IMR-90 (cell line): ENCODE measurements at regions not wholly inside any gene's neighbourhood (a gene's known extent, or its start where the extent isn't known, plus 50 kb on each side); places are given as distances from the start of the nearest gene placed in this dataset.

Experiments used
- ATAC-seq: fragments of 200-7000 bp; cut with Tn5 transposase; 2 replicates; pipeline ENCODE4 v1.9.1; 2020; ENCODE audit warnings: low read depth, mild to moderate bottlenecking, moderate library complexity
- BruUV-seq: library from RNA; stranded (reverse); fragments of 400-500 nt; replicated peaks from 2 replicates; lab custom pipeline; 2021; lab: Mats Ljungman, UMichigan
- CTCF ChIA-PET: fragments of 300-600 bp; formaldehyde crosslinking; extraction: SDS; loops from one replicate; lab custom pipeline; 2021; ENCODE audit warnings: antibody characterized with exemption; lab: Yijun Ruan, JAX
- POLR2A ChIA-PET: fragments of 300-600 bp; sonication (Branson Sonifier 250); formaldehyde crosslinking; loops from one replicate; lab custom pipeline; 2022; ENCODE audit warnings: antibody characterized with exemption; ENCODE audit not compliant: unreplicated experiment; lab: Charles Lee
- DNase-seq: peaks from one replicate; pipeline ENCODE4 v3.0.0; 2013
- H2AFZ ChIP-seq: replicated peaks from 2 replicates; pipeline ENCODE3; 2013; ENCODE audit warnings: low read length, mild to moderate bottlenecking; ENCODE audit not compliant: poor library complexity
- H2AK5ac ChIP-seq: 2 replicates; pipeline ENCODE4 v1.6.1; 2013; ENCODE audit warnings: low read depth, low read length, inconsistent platforms
- H2AK9ac ChIP-seq: replicated peaks from 2 replicates; pipeline ENCODE3; 2013; ENCODE audit warnings: mild to moderate bottlenecking, low read depth, low read length, moderate library complexity; ENCODE audit not compliant: poor library complexity
- H2BK120ac ChIP-seq: 2 replicates; pipeline ENCODE4 v1.6.1; 2013; ENCODE audit warnings: low read depth, low read length, inconsistent platforms
- H2BK15ac ChIP-seq: 3 replicates; pipeline ENCODE4 v1.6.1; 2013; ENCODE audit warnings: low read depth, low read length, inconsistent platforms
- H2BK20ac ChIP-seq: 2 replicates; pipeline ENCODE4 v1.6.1; 2013; ENCODE audit warnings: low read depth, mild to moderate bottlenecking, inconsistent platforms, low read length, moderate library complexity
- H2BK5ac ChIP-seq: 2 replicates; pipeline ENCODE4 v1.6.1; 2013; ENCODE audit warnings: mild to moderate bottlenecking, low read depth, low read length, inconsistent platforms; ENCODE audit not compliant: poor library complexity, severe bottlenecking
- H3K14ac ChIP-seq: replicated peaks from 2 replicates; pipeline ENCODE4 v1.6.1; 2013; ENCODE audit warnings: low read depth, low read length, inconsistent platforms
- H3K18ac ChIP-seq: 2 replicates; pipeline ENCODE4 v1.6.1; 2013; ENCODE audit warnings: low read depth, low read length, control low read depth
- H3K23ac ChIP-seq: 2 replicates; pipeline ENCODE4 v1.6.1; 2013; ENCODE audit warnings: low read depth, low read length, inconsistent platforms
- H3K27ac ChIP-seq: 2 replicates; pipeline ENCODE4 v1.5.1; 2013; ENCODE audit warnings: mild to moderate bottlenecking, control low read depth, low read length; ENCODE audit not compliant: insufficient read depth
- H3K27me3 ChIP-seq: 2 replicates; pipeline ENCODE4 v1.6.1; 2013; ENCODE audit warnings: low read length; ENCODE audit not compliant: control insufficient read depth, insufficient read depth
- H3K36me3 ChIP-seq: 2 replicates; pipeline ENCODE4 v1.6.1; 2013; ENCODE audit warnings: low read length, mixed read lengths; ENCODE audit not compliant: control insufficient read depth, insufficient read depth
- H3K4ac ChIP-seq: 2 replicates; pipeline ENCODE4 v1.6.1; 2013; ENCODE audit warnings: low read depth, low read length, inconsistent platforms
- H3K4me1 ChIP-seq: 2 replicates; pipeline ENCODE4 v1.6.1; 2013; ENCODE audit warnings: low read length, mixed read lengths; ENCODE audit not compliant: control insufficient read depth, insufficient read depth
- H3K4me2 ChIP-seq: 2 replicates; pipeline ENCODE4 v1.6.1; 2013; ENCODE audit warnings: low read depth, mild to moderate bottlenecking, control low read depth, low read length, moderate library complexity
- H3K4me3 ChIP-seq: 2 replicates; pipeline ENCODE4 v1.5.1; 2013; ENCODE audit warnings: low read depth, mild to moderate bottlenecking, control low read depth, low read length, moderate library complexity; ENCODE audit not compliant: insufficient read depth
- H3K56ac ChIP-seq: 2 replicates; pipeline ENCODE4 v1.6.1; 2013; ENCODE audit warnings: low read length, inconsistent platforms; ENCODE audit not compliant: insufficient read depth; ENCODE audit errors: extremely low read depth
- H3K79me1 ChIP-seq, 2 experiments: 2 replicates each; pipeline ENCODE4 v1.6.1; 2013; ENCODE audit warnings: low read length in 2 of 2, inconsistent platforms in 1 of 2, low read depth in 1 of 2
- H3K9ac ChIP-seq: 2 replicates; pipeline ENCODE4 v1.6.1; 2013; ENCODE audit warnings: low read depth, low read length, control low read depth
- H3K9me1 ChIP-seq: 2 replicates; pipeline ENCODE4 v1.6.1; 2013; ENCODE audit warnings: low read length, inconsistent platforms; ENCODE audit not compliant: insufficient read depth
- H3K9me3 ChIP-seq: 2 replicates; pipeline ENCODE4 v1.6.1; 2013; ENCODE audit warnings: low read length; ENCODE audit not compliant: control insufficient read depth, insufficient read depth
- H4K20me1 ChIP-seq: 2 replicates; pipeline ENCODE4 v1.6.1; 2013; ENCODE audit warnings: low read length, inconsistent platforms; ENCODE audit not compliant: insufficient read depth
- H4K5ac ChIP-seq: 2 replicates; pipeline ENCODE4 v1.6.1; 2013; ENCODE audit warnings: mild to moderate bottlenecking, low read depth, low read length, control low read depth
- H4K8ac ChIP-seq, 2 experiments: 2 replicates each; pipeline ENCODE4 v1.6.1; 2013; ENCODE audit warnings: low read depth in 2 of 2, low read length in 2 of 2, control low read depth in 1 of 2, inconsistent platforms in 1 of 2
- H4K91ac ChIP-seq: 2 replicates; pipeline ENCODE4 v1.6.1; 2013; ENCODE audit warnings: low read depth, low read length, inconsistent platforms; ENCODE audit not compliant: insufficient read depth
- CEBPB ChIP-seq: IDR thresholded peaks from 2 replicates; pipeline ENCODE4 v1.6.1; 2012; ENCODE audit warnings: low read depth, low read length, improper control_type of control experiment
- NFE2L2 ChIP-seq: fragments of 150-350 bp; IDR thresholded peaks from 2 replicates; pipeline ENCODE4 v1.6.1; 2016; ENCODE audit warnings: low read depth, mild to moderate bottlenecking, low read length
- WGBS, 2 experiments: methylation state at CpG; one replicate each; pipeline versions ENCODE4 v1.1.5 to v1.1.7; 2013; ENCODE audit warnings: missing lambda C conversion rate in 2 of 2; ENCODE audit not compliant: insufficient read length in 1 of 2; ENCODE audit errors: extremely low coverage in 2 of 2; 5-methylcytosine and 5-hydroxymethylcytosine counted together
- dilution Hi-C: fragments of 300-500 bp; cut with HindIII; formaldehyde crosslinking; loops from one replicate; pipeline ENCODE4 v1.14.3; 2018; ENCODE audit warnings: low sequenced_read_pairs; ENCODE audit not compliant: unreplicated experiment
- in situ Hi-C: fragments of 300-500 bp; cut with MboI; formaldehyde crosslinking; loops from 3 replicates; pipeline ENCODE4 v1.14.3; 2019; ENCODE audit warnings: low sequenced_read_pairs, inconsistent platforms, mixed read lengths
- intact Hi-C: fragments of 100-400 bp; cut with micrococcal nuclease; formaldehyde crosslinking; loops from 2 replicates; pipeline ENCODE4 v1.10.0; 2022

DNA sequence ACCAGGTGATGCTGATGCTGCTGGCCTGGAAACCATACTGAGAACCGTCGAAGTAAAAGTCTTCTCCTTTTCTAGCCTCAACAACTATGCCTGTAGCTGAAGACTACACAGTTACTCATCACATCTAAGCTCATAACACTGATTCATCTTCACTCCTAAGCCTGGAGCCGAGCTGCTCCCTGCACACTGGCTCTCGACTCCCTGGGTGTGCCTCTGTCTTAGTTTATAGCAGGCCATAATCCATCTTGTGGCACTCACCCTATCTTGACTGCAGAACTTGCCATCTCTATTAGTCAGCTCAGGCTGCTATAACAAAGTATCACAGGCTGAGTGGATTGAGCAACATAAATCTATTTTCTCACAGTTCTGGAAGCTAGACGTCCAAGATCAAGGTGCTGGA is 191.0 kb downstream of the UNC5CL start:
- in situ Hi-C loops (loop anchor here (25.0 kb wide), 1 partner anchor 1486 kb away; no protein-coding TSS in a partner anchor), dilution Hi-C loops (no loop called here), intact Hi-C loops (loop anchor here (10.0 kb wide), 1 partner anchor 293 kb away; no protein-coding TSS in a partner anchor)
- Histone ChIP-seq H3K23ac (no peak overlapping the region), H3K79me1 (no peaks in the 10 kb centered on the region), H2AK5ac (no peak overlapping the region), H2BK120ac (no peak overlapping the region), H2BK20ac (no peak overlapping the region), H3K27me3 (peaks cover 5% of the 10 kb centered on the region; the same call in 1 of the 2 replicates), H3K4ac (no peak overlapping the region), H4K91ac (no peak overlapping the region), H3K27ac (no peak overlapping the region), H4K8ac (no peak overlapping the region), H3K9ac (no peak overlapping the region), H2AFZ (no peak overlapping the region), H3K9me1 (no peaks in the 10 kb centered on the region), H2BK5ac (no peak overlapping the region), H2BK15ac (no peak overlapping the region), H2AK9ac (peak overlapping the region; percentile 15), H3K4me2 (no peak overlapping the region), H4K5ac (no peak overlapping the region), H3K9me3 (no peaks in the 10 kb centered on the region), H3K36me3 (no peaks in the 10 kb centered on the region), H3K4me1 (no peaks in the 10 kb centered on the region), H3K14ac (no peak overlapping the region), H4K20me1 (no peaks in the 10 kb centered on the region), H3K56ac (no peak overlapping the region), H3K4me3 (no peak overlapping the region), H3K18ac (no peak overlapping the region)
- no peak; the same call in 1 of the 2 replicates for ATAC-seq
- CTCF ChIA-PET, result no interaction called here
- WGBS, 2 experiments, result 0% methylated on average over 2 of the region's 5 CpGs; no CpG with 5 or more reads in 1 of the 2 experiments
- no TSS peak for BruUV-seq
- POLR2A ChIA-PET, result no interaction called here
- no peak for TF ChIP-seq NFE2L2
- TF ChIP-seq CEBPB, result peak; percentile 15; the same call in 1 of the 2 replicates
- peak; percentile 16 for DNase-seq
